ENCODE measurements at regions not wholly inside any gene's neighbourhood (a gene's known extent, or its start where the extent isn't known, plus 50 kb on each side); places are given as distances from the start of the nearest gene placed in this dataset.

- TF ChIP-seq ZFP36L1 (CRISPR knock-in tag; IDR thresholded peaks at IDR 0.05): no peak
- TF ChIP-seq AGO2 (optimal IDR thresholded peaks at IDR 0.05; ENCODE audit: low read depth, low read length): peak; percentile 7
- no peak for TF ChIP-seq ZNF274 (CRISPR knock-in tag; IDR thresholded peaks at IDR 0.05)
- TF ChIP-seq MLXIP (CRISPR knock-in tag; IDR thresholded peaks at IDR 0.05; ENCODE audit: borderline replicate concordance): no peak
- TF ChIP-seq ZNF687 (CRISPR knock-in tag; IDR thresholded peaks at IDR 0.05): no peak
- DNase-seq (ENCODE audit: low spot score): no peak
- in situ Hi-C loops (cut with HindIII; ENCODE audit: extremely low pct_ligation_motif_present, low pct_unique_long_range_greater_than_20kb): no loop called here
- ATAC-seq: no peak
- peaks cover 2% of the 10 kb centered on the region for H3K79me2 ChIP-seq (ENCODE audit: insufficient read depth, low read length)
- 0 out of 5 replicates have a peak, but pooled peaks cover 0 to 2% of the 10 kb centered on the region in 2 experiments for H3K36me3 ChIP-seq (replicated peaks in 1 of 2; ENCODE audit: control insufficient read depth in 1 of 2, insufficient read depth in 2 of 2, low read length in 2 of 2)
- no peak overlapping the region for H3K4me2 ChIP-seq (ENCODE audit: low read depth, low read length)
- H3K27ac ChIP-seq (ENCODE audit: extremely low read length, insufficient read depth, low read length): no peak overlapping the region
- H4K20me1 ChIP-seq (ENCODE audit: insufficient read depth, low read length): peaks cover 11% of the 10 kb centered on the region; the same call in 1 of the 2 replicates
- no peak for FAIRE-seq
- no peak overlapping the region for H3K4me3 ChIP-seq (replicated peaks in 1 of 3; ENCODE audit: insufficient read depth in 1 of 3, low read depth in 2 of 3, low read length in 3 of 3)
- intact Hi-C loops (cut with micrococcal nuclease; ENCODE audit: unreplicated experiment): no loop called here
- POLR2A ChIA-PET: no interaction called here
- no peaks in the 10 kb centered on the region for H3K27me3 ChIP-seq (ENCODE audit: control insufficient read depth in 1 of 2, insufficient read depth in 2 of 2, low read length in 2 of 2)
- BruUV-seq (replicated peaks): no TSS peak
- CTCF ChIA-PET (ENCODE audit: low intra/inter-chr PET ratio, low total read pairs): no interaction called here
- H3K9me3 ChIP-seq (ENCODE audit: low read length): no peaks in the 10 kb centered on the region
- 95% methylated on average over 15 of the region's 20 CpGs for WGBS (ENCODE audit: low lambda C conversion rate)
- H3K9ac ChIP-seq (ENCODE audit: insufficient read depth, low read depth, low read length): no peak overlapping the region
- H3K4me1 ChIP-seq (ENCODE audit: insufficient read depth, low read length): peaks cover 21% of the 10 kb centered on the region
- no peak overlapping the region for H2AFZ ChIP-seq (ENCODE audit: low read length)
These were observed 232.7 kb downstream of the CTTN start for GRCh38 chr11:70630816-70631623.
